Cerebellar cortex (tissue), 1 donor: ENCODE measurements at regions not wholly inside any gene's neighbourhood (a gene's known extent, or its start where the extent isn't known, plus 50 kb on each side); places are given as distances from the start of the nearest gene placed in this dataset.

ENCODE experiments used
- DNase-seq: peaks from one replicate; pipeline ENCODE4 v3.0.0-alpha.2; 2015; ENCODE audit warnings: low spot score

- DNase-seq = no peak
Observed at GRCh38 chr12:77122661-77123060, 57.3 kb upstream of the E2F7 start.

DNA sequence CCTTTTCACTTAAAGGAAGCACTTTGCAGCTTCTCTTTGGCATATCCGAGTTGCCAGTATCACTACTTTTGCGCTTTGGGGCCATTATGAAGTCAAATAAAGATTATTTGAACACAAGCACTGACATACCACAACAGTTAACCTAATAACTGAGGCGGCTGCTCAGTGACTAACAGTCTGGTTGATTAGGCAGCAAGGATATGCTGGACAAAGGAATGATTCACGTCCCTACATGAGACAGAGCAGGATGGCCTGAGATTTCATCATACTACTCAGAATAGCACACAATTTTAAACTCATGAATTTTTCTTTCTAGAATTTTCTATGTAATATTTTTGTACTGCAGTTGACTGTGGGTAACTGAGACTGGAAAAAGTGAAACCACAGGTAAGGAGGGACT is 56.9 kb upstream of the E2F7 start:
- DNase-seq = no peak

GRCh38 chr12:77120156-77121085 is 55.1 kb upstream of the E2F7 start:
- DNase-seq = no peak

DNA sequence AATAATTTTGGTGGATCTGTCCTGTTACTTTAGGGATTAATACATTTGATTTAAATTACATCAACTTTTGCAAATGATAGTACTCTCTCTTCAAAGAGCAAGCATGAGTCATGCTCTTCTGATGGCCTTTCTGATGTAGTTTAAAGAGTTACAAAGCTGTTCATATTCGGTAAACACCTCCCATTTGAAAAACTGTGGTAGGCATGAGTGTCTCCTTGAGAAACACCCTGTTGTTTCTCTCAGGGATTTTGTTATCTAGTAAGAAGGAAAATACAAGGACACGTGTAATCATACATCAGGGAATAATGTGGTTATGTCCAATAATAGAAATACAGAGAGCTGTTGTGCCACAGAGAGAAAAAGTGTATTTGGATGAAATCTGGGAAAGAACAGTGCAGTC is 53.3 kb upstream of the E2F7 start:
- no peak for DNase-seq

DNA sequence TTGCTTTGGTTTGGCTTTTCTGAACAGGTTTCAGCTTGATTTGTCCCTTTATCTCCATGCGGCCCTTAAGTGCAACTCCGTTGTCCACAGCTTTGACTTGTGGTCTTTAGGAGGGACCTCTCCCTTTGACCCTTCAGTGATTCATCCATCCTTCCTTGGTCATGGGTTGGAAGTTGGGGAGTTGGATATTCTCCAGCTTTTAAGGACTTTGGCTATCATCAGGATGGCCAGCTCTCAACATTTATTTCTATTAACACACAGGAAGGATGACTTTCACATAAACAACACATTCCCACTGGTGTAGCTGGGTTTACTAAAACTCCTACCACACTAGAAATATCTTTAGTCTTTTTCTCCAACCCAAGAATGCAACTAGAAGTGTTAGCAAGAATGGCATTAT is 50.9 kb upstream of the E2F7 start:
- DNase-seq = no peak

GRCh38 chr12:77115471-77115870 is 50.1 kb upstream of the E2F7 start:
- no peak for DNase-seq
